Small intestine (tissue), 7 donors: ENCODE measurements at regions not wholly inside any gene's neighbourhood (a gene's known extent, or its start where the extent isn't known, plus 50 kb on each side); places are given as distances from the start of the nearest gene placed in this dataset.
"Not testable (repeated sequence)": the region's sequence is repeated elsewhere in the genome, so short reads cannot be mapped to it uniquely, and the experiment has no call there.

Experiments used
- DNase-seq, 2 donors: peaks; one replicate each; pipeline versions ENCODE4 v3.0.0 to v3.0.0-alpha.2; 2013
- FAIRE-seq: peaks from 2 replicates; lab custom pipeline; 2012; peaks lifted over from hg19 to GRCh38; lab: Jason Lieb, UNC
- H3K27ac ChIP-seq, 3 donors: one replicate each; pipeline ENCODE4 v1.5.1; 2013; ENCODE audit warnings: low read length in 2 of 3, mild to moderate bottlenecking in 2 of 3, control low read depth in 1 of 3, inconsistent platforms in 1 of 3, low read depth in 1 of 3, moderate library complexity in 1 of 3
- H3K27me3 ChIP-seq, 3 donors: one replicate each; pipeline ENCODE4 v1.6.1; 2013; ENCODE audit warnings: low read length in 3 of 3, inconsistent platforms in 1 of 3; ENCODE audit not compliant: control insufficient read depth in 3 of 3, insufficient read depth in 3 of 3
- H3K36me3 ChIP-seq, 3 donors: one replicate each; pipeline ENCODE4 v1.6.1; 2013; ENCODE audit warnings: low read length in 3 of 3, inconsistent platforms in 1 of 3, low read depth in 1 of 3, mild to moderate bottlenecking in 1 of 3, moderate library complexity in 1 of 3; ENCODE audit not compliant: control insufficient read depth in 3 of 3, insufficient read depth in 2 of 3
- H3K4me1 ChIP-seq, 3 donors: one replicate each; pipeline ENCODE4 v1.6.1; 2013; ENCODE audit warnings: low read length in 2 of 3, inconsistent platforms in 1 of 3, low read depth in 1 of 3, mild to moderate bottlenecking in 1 of 3, moderate library complexity in 1 of 3; ENCODE audit not compliant: control insufficient read depth in 3 of 3, insufficient read depth in 2 of 3
- H3K4me3 ChIP-seq, 3 donors: one replicate each; pipeline ENCODE4 v1.5.1; 2013; ENCODE audit warnings: low read length in 3 of 3, control low read depth in 1 of 3, inconsistent platforms in 1 of 3, low read depth in 1 of 3, mild to moderate bottlenecking in 1 of 3, moderate library complexity in 1 of 3
- H3K9me3 ChIP-seq, 2 donors: one replicate each; pipeline ENCODE4 v1.6.1; 2013; ENCODE audit warnings: low read depth in 1 of 2, low read length in 1 of 2; ENCODE audit not compliant: control insufficient read depth in 2 of 2, insufficient read depth in 1 of 2
- WGBS, 3 donors: extraction: QIAGEN DNeasy Blood & Tissue Kit; methylation state at CpG; one replicate each; pipeline ENCODE4 v1.1.7; 2013; 5-methylcytosine and 5-hydroxymethylcytosine counted together
- donor health status: healthy with polysubstance abuse.
- donor health status: control.
- donor health status: control.
- donor health status: Bipolar disorder and iron deficiency.
- donor health status: healthy.

- not testable (repeated sequence) for H3K9me3 ChIP-seq, H3K27me3 ChIP-seq, DNase-seq, H3K4me1 ChIP-seq, H3K4me3 ChIP-seq, H3K27ac ChIP-seq, H3K36me3 ChIP-seq, FAIRE-seq
- WGBS, 3 donors, result 93 to 99% (median 94%) methylated on average over 17 to 49 of the region's 49 CpGs
Observed at GRCh38 chr1:191731608-191732302, 426.5 kb upstream of the RGS18 start.

- Histone ChIP-seq H3K4me3 (no peak overlapping the region), H3K27ac (no peak overlapping the region), H3K4me1 (no peaks in the 10 kb centered on the region), H3K36me3 (no peaks in the 10 kb centered on the region), H3K27me3 (no peaks in the 10 kb centered on the region), H3K9me3 (no peaks in the 10 kb centered on the region)
- no peak for DNase-seq
- no peak for FAIRE-seq
Observed at GRCh38 chr1:191734321-191734720, 423.9 kb upstream of the RGS18 start.

DNA sequence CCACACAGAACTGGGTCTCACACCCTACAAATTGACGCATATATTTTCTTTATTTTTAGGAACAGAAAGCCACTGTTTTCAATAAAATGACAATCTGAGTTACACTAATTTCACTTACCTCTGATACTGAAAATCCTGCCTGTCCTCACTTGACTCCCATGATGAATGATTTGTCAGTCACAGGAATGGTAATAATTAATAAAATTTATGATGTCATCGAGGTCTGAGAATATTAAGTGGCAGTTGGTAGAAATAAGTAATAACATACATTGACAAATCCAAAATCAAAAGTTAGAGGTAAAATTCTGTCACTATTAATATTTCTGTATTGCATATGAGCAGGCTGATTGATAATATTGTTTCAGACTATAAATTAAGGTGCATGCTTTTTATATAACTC is 418.7 kb upstream of the RGS18 start:
- H3K9me3 ChIP-seq, result no peaks in the 10 kb centered on the region
- no peak overlapping the region for H3K27ac ChIP-seq
- WGBS, 3 donors, result 66 to 82% (median 78%) methylated on average over 2 of the region's 2 CpGs
- no peaks in the 10 kb centered on the region for H3K4me1 ChIP-seq
- H3K36me3 ChIP-seq, result no peaks in the 10 kb centered on the region
- DNase-seq, result no peak
- H3K27me3 ChIP-seq, result no peaks in the 10 kb centered on the region
- no peak overlapping the region for H3K4me3 ChIP-seq
- FAIRE-seq, result no peak

GRCh38 chr1:191752342-191752741 is 405.9 kb upstream of the RGS18 start:
- no peaks in the 10 kb centered on the region for H3K27me3 ChIP-seq
- FAIRE-seq, result no peak
- H3K9me3 ChIP-seq, result no peaks in the 10 kb centered on the region
- WGBS, 3 donors, result 75 to 91% (median 78%) methylated on average over 4 of the region's 4 CpGs
- H3K4me1 ChIP-seq, result no peaks in the 10 kb centered on the region
- DNase-seq, result no peak
- no peaks in the 10 kb centered on the region for H3K36me3 ChIP-seq
- H3K27ac ChIP-seq, result no peak overlapping the region
- H3K4me3 ChIP-seq, result no peak overlapping the region

GRCh38 chr1:191760016-191760415 is 398.2 kb upstream of the RGS18 start:
- Histone ChIP-seq H3K4me3 (no peak overlapping the region), H3K9me3 (no peaks in the 10 kb centered on the region), H3K4me1 (no peaks in the 10 kb centered on the region), H3K27ac (no peak overlapping the region), H3K36me3 (no peaks in the 10 kb centered on the region), H3K27me3 (no peaks in the 10 kb centered on the region)
- 59 to 76% (median 61%) methylated on average over 2 of the region's 2 CpGs for WGBS, 3 donors
- DNase-seq, result no peak
- FAIRE-seq, result no peak

- FAIRE-seq, result no peak
- Histone ChIP-seq H3K36me3 (no peaks in the 10 kb centered on the region), H3K4me3 (no peak overlapping the region), H3K4me1 (no peaks in the 10 kb centered on the region), H3K9me3 (no peaks in the 10 kb centered on the region), H3K27ac (no peak overlapping the region), H3K27me3 (no peaks in the 10 kb centered on the region)
- 39 to 73% (median 67%) methylated on average over 1 of the region's 1 CpG for WGBS, 3 donors
- no peak for DNase-seq
Observed at GRCh38 chr1:191788551-191788950, 369.7 kb upstream of the RGS18 start.

DNA sequence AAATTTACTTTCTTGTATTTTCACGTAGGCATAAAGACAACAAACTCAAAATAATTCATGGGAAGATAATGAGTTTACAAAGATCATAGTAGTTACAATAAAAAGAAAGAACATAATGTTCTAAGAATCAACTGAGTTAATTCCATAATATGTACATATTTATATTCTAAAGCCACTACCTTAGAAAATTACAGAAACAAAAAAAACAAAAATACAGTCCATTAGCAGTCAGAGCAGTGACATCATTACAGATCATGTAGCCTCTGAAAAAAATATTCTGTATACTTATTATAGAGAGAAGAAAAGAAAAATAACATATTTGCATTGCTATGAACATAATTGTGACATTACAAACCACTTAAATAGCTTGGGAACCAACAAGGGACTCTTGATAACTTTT is 360.1 kb upstream of the RGS18 start:
- no peak for FAIRE-seq
- Histone ChIP-seq H3K9me3 (no peaks in the 10 kb centered on the region), H3K36me3 (no peaks in the 10 kb centered on the region), H3K27ac (no peak overlapping the region), H3K27me3 (no peaks in the 10 kb centered on the region), H3K4me3 (no peak overlapping the region), H3K4me1 (no peaks in the 10 kb centered on the region)
- DNase-seq, result no peak
- WGBS, 3 donors, result 59 to 68% (median 66%) methylated on average over 1 of the region's 1 CpG

GRCh38 chr1:191804311-191804710 is 354.0 kb upstream of the RGS18 start:
- 62 to 72% (median 65%) methylated on average over 3 of the region's 3 CpGs for WGBS, 3 donors
- H3K27me3 ChIP-seq, result no peaks in the 10 kb centered on the region
- H3K4me3 ChIP-seq, result no peak overlapping the region
- H3K4me1 ChIP-seq, result no peaks in the 10 kb centered on the region
- H3K9me3 ChIP-seq, result no peaks in the 10 kb centered on the region
- FAIRE-seq (no peak), DNase-seq (no peak)
- no peaks in the 10 kb centered on the region for H3K36me3 ChIP-seq
- no peak overlapping the region for H3K27ac ChIP-seq

- 78 to 84% (median 79%) methylated on average over 5 of the region's 5 CpGs for WGBS, 3 donors
- not testable (repeated sequence) for H3K27me3 ChIP-seq, FAIRE-seq, H3K4me3 ChIP-seq, H3K27ac ChIP-seq, H3K9me3 ChIP-seq, DNase-seq, H3K4me1 ChIP-seq, H3K36me3 ChIP-seq
Observed at GRCh38 chr1:191813593-191813992, 344.7 kb upstream of the RGS18 start.
